H1 (cell line): ENCODE measurements at regions not wholly inside any gene's neighbourhood (a gene's known extent, or its start where the extent isn't known, plus 50 kb on each side); places are given as distances from the start of the nearest gene placed in this dataset.

ENCODE experiments used
- CTCF ChIA-PET: fragments of 300-600 bp; sonication (Branson Sonifier 250); formaldehyde crosslinking; loops from one replicate; lab custom pipeline; 2021; ENCODE audit not compliant: partially characterized antibody; lab: Charles Lee
- POLR2A ChIA-PET: fragments of 300-600 bp; sonication (Branson Sonifier 250); formaldehyde crosslinking; loops from one replicate; lab custom pipeline; 2021; ENCODE audit warnings: inconsistent platforms; ENCODE audit not compliant: partially characterized antibody; lab: Charles Lee
- DNase-seq, 2 experiments: peaks; one replicate each; pipeline versions ENCODE4 v3.0.0 to v3.0.0-alpha.2; 2010 to 2022; ENCODE audit warnings: low spot score in 2 of 2, low read depth in 1 of 2, mixed read lengths in 1 of 2
- FAIRE-seq: peaks from 2 replicates; lab custom pipeline; 2011; peaks lifted over from hg19 to GRCh38; lab: Jason Lieb, UNC
- H2AFZ ChIP-seq: 2 replicates; pipeline ENCODE4 v1.8.1; 2012; ENCODE audit warnings: low read length, inconsistent platforms
- H2AK5ac ChIP-seq: 2 replicates; pipeline ENCODE4 v1.6.1; 2013; ENCODE audit warnings: low read depth, low read length
- H2BK120ac ChIP-seq: replicated peaks from 2 replicates; pipeline ENCODE3; 2013; ENCODE audit warnings: low read depth, low read length, inconsistent platforms
- H2BK12ac ChIP-seq: 2 replicates; pipeline ENCODE4 v1.6.1; 2013; ENCODE audit warnings: low read depth, low read length
- H2BK15ac ChIP-seq: 2 replicates; pipeline ENCODE4 v1.6.1; 2013; ENCODE audit warnings: low read length
- H2BK20ac ChIP-seq: 2 replicates; pipeline ENCODE4 v1.6.1; 2013; ENCODE audit warnings: low read length
- H2BK5ac ChIP-seq: 2 replicates; pipeline ENCODE4 v1.6.1; 2013; ENCODE audit warnings: low read depth, low read length
- H3K14ac ChIP-seq: 2 replicates; pipeline ENCODE4 v1.6.1; 2013; ENCODE audit warnings: inconsistent platforms; ENCODE audit not compliant: insufficient read length
- H3K18ac ChIP-seq: 2 replicates; pipeline ENCODE4 v1.6.1; 2013; ENCODE audit warnings: low read length; ENCODE audit errors: extremely low read depth
- H3K23ac ChIP-seq: 2 replicates; pipeline ENCODE4 v1.6.1; 2013; ENCODE audit warnings: inconsistent platforms; ENCODE audit not compliant: insufficient read length
- H3K23me2 ChIP-seq: 2 replicates; pipeline ENCODE4 v1.6.1; 2013; ENCODE audit warnings: low read depth, low read length
- H3K27ac ChIP-seq: 2 replicates; pipeline ENCODE4 v1.6.1; 2011; ENCODE audit warnings: low read depth, low read length, inconsistent platforms
- H3K27me3 ChIP-seq, 4 experiments: replicated peaks in 1 of 4; 1 replicate in 1 of 4; 2 replicates in 3 of 4; pipeline versions ENCODE4 v1.6.1 to v1.8.1; 2011 to 2013; ENCODE audit warnings: low read length in 3 of 4, mild to moderate bottlenecking in 3 of 4, inconsistent platforms in 2 of 4, mixed read lengths in 2 of 4, moderate library complexity in 1 of 4; ENCODE audit not compliant: control insufficient read depth in 3 of 4, insufficient read depth in 3 of 4; ENCODE audit errors: extremely low read depth in 1 of 4
- H3K36me3 ChIP-seq, 4 experiments: 2 replicates each; pipeline versions ENCODE4 v1.6.1 to v1.8.1; 2011 to 2013; ENCODE audit warnings: mild to moderate bottlenecking in 4 of 4, low read length in 3 of 4, moderate library complexity in 2 of 4, control low read depth in 1 of 4, inconsistent platforms in 1 of 4; ENCODE audit not compliant: insufficient read depth in 4 of 4, control insufficient read depth in 2 of 4
- H3K4ac ChIP-seq: replicated peaks from 2 replicates; pipeline ENCODE3; 2013; ENCODE audit warnings: low read length, low read depth, mixed read lengths, inconsistent platforms; ENCODE audit not compliant: insufficient read length
- H3K4me1 ChIP-seq, 4 experiments: replicated peaks in 1 of 4; 1 replicate in 1 of 4; 2 replicates in 3 of 4; pipeline versions ENCODE4 v1.6.1 to v1.8.1; 2011 to 2013; ENCODE audit warnings: low read length in 3 of 4, inconsistent platforms in 2 of 4, mixed read lengths in 1 of 4; ENCODE audit not compliant: insufficient read depth in 4 of 4, control insufficient read depth in 3 of 4
- H3K4me2 ChIP-seq, 2 experiments: 2 replicates each; pipeline versions ENCODE4 v1.6.1 to v1.8.1; 2011 to 2013; ENCODE audit warnings: low read depth in 2 of 2, low read length in 2 of 2, control low read depth in 1 of 2, inconsistent platforms in 1 of 2, mild to moderate bottlenecking in 1 of 2; ENCODE audit not compliant: insufficient read depth in 1 of 2
- H3K4me3 ChIP-seq, 4 experiments: fragments of 200-600, 300-600 bp in 1 of 4; sonication (generic), shearing (Covaris generic), sonication (Bioruptor Twin) in 1 of 4; 2 replicates each; pipeline versions ENCODE4 v1.5.1 to v1.8.1; 2011 to 2016; ENCODE audit warnings: low read length in 4 of 4, low read depth in 3 of 4, control low read depth in 2 of 4, inconsistent platforms in 2 of 4, mild to moderate bottlenecking in 2 of 4, mixed read lengths in 1 of 4, moderate library complexity in 1 of 4; ENCODE audit not compliant: insufficient read depth in 2 of 4; ENCODE audit errors: extremely low read depth in 1 of 4
- H3K56ac ChIP-seq: replicated peaks from 2 replicates; pipeline ENCODE3; 2013; ENCODE audit warnings: low read depth, mild to moderate bottlenecking, mixed read lengths, low read length, inconsistent platforms; ENCODE audit not compliant: insufficient read length
- H3K79me1 ChIP-seq: 2 replicates; pipeline ENCODE4 v1.6.1; 2013; ENCODE audit warnings: low read depth, low read length, control low read depth
- H3K79me2 ChIP-seq, 2 experiments: 2 replicates each; pipeline versions ENCODE4 v1.6.1 to v1.8.1; 2012 to 2013; ENCODE audit warnings: low read length in 2 of 2, mild to moderate bottlenecking in 2 of 2, inconsistent platforms in 1 of 2; ENCODE audit not compliant: insufficient read depth in 2 of 2, control insufficient read depth in 1 of 2
- H3K9ac ChIP-seq, 4 experiments: replicated peaks in 1 of 4; 1 replicate in 1 of 4; 2 replicates in 3 of 4; pipeline versions ENCODE4 v1.6.1 to v1.8.1; 2011 to 2013; ENCODE audit warnings: low read depth in 3 of 4, low read length in 3 of 4, control low read depth in 2 of 4, mild to moderate bottlenecking in 2 of 4, moderate library complexity in 2 of 4, inconsistent platforms in 1 of 4; ENCODE audit errors: extremely low read depth in 1 of 4
- H3K9me3 ChIP-seq, 2 experiments: 2 replicates each; pipeline versions ENCODE4 v1.6.1 to v1.8.1; 2012 to 2013; ENCODE audit warnings: mild to moderate bottlenecking in 2 of 2, moderate library complexity in 2 of 2, control low read depth in 1 of 2, inconsistent platforms in 1 of 2, low read depth in 1 of 2, low read length in 1 of 2, mixed read lengths in 1 of 2; ENCODE audit not compliant: insufficient read depth in 2 of 2
- H4K20me1 ChIP-seq, 2 experiments: replicated peaks in 1 of 2; 2 replicates each; pipeline versions ENCODE3 to v1.8.1; 2011 to 2013; ENCODE audit warnings: inconsistent platforms in 2 of 2, low read length in 2 of 2, mild to moderate bottlenecking in 1 of 2; ENCODE audit not compliant: insufficient read depth in 2 of 2, control insufficient read depth in 1 of 2
- H4K5ac ChIP-seq: 2 replicates; pipeline ENCODE4 v1.6.1; 2013; ENCODE audit warnings: low read length, low read depth, mixed read lengths, inconsistent platforms; ENCODE audit not compliant: insufficient read length
- H4K8ac ChIP-seq: 2 replicates; pipeline ENCODE4 v1.8.0; 2013; ENCODE audit warnings: mild to moderate bottlenecking, moderate library complexity, low read length, inconsistent platforms; ENCODE audit not compliant: insufficient read depth; ENCODE audit errors: extremely low read depth
- H4K91ac ChIP-seq: replicated peaks from 2 replicates; pipeline ENCODE3; 2013; ENCODE audit warnings: low read length, mixed read lengths, inconsistent platforms; ENCODE audit not compliant: insufficient read length
- ASH2L ChIP-seq: fragments of 200-600, 300-600 bp; sonication (generic); IDR thresholded peaks from one replicate; pipeline ENCODE4 v1.7.1; 2017; ENCODE audit warnings: low read length
- E2F6 ChIP-seq: IDR thresholded peaks from 2 replicates; pipeline ENCODE4 v1.6.1; 2012; ENCODE audit warnings: inconsistent platforms
- JUN ChIP-seq: IDR thresholded peaks from 2 replicates; pipeline ENCODE4 v1.6.1; 2011; ENCODE audit warnings: low read depth, mild to moderate bottlenecking, improper control_type of control experiment, low read length
- KDM4A ChIP-seq: IDR thresholded peaks from one replicate; pipeline ENCODE4 v1.7.1; 2012; ENCODE audit warnings: low read depth, mild to moderate bottlenecking, moderate library complexity, low read length, inconsistent platforms; ENCODE audit not compliant: severe bottlenecking
- RNF2 ChIP-seq: fragments of 200-900, 300-1000 bp; sonication (generic); IDR thresholded peaks from 2 replicates; pipeline ENCODE4 v1.7.1; 2016; ENCODE audit warnings: borderline replicate concordance, low read depth, mild to moderate bottlenecking, antibody characterized with exemption, low read length; ENCODE audit not compliant: poor library complexity, severe bottlenecking; ENCODE audit errors: missing control alignments
- SIN3A ChIP-seq, 2 experiments: IDR thresholded peaks in 1 of 2; conservative IDR thresholded peaks in 1 of 2; 2 replicates each; pipeline ENCODE4 v1.6.1; 2011 to 2012; ENCODE audit warnings: low read length in 2 of 2, improper control_type of control experiment in 1 of 2, low read depth in 1 of 2, mild to moderate bottlenecking in 1 of 2
- SIRT6 ChIP-seq: IDR thresholded peaks from one replicate; pipeline ENCODE4 v1.7.1; 2012; ENCODE audit warnings: low read length, inconsistent platforms
- SP1 ChIP-seq: IDR thresholded peaks from 2 replicates; pipeline ENCODE4 v1.6.1; 2011; ENCODE audit warnings: low read depth, low read length
- YY1 ChIP-seq: IDR thresholded peaks from 2 replicates; pipeline ENCODE4 v1.6.1; 2011; ENCODE audit warnings: low read depth, mild to moderate bottlenecking, low read length
- WGBS, 2 experiments: shearing (Covaris generic) in 1 of 2; methylation state at CpG; one replicate each; pipeline versions ENCODE4 v1.1.6 to v1.1.7; 2013 to 2015; ENCODE audit warnings: low lambda C conversion rate in 2 of 2, mixed read lengths in 2 of 2, inconsistent platforms in 1 of 2, low coverage in 1 of 2, missing lambda C conversion rate in 1 of 2; ENCODE audit not compliant: insufficient replicate concordance in 2 of 2, insufficient coverage in 1 of 2, insufficient read length in 1 of 2; ENCODE audit errors: extremely low coverage in 1 of 2, missing lambda C conversion rate in 1 of 2; 5-methylcytosine and 5-hydroxymethylcytosine counted together

- no peak for DNase-seq
- 85% methylated on average over 4 of the region's 4 CpGs; no CpG with 5 or more reads in 1 of the 2 experiments for WGBS, 2 experiments
- POLR2A ChIA-PET: no interaction called here
Measured at GRCh38 chr3:112721231-112721630, 80.3 kb upstream of the CCDC80 start.

More at GRCh38 chr3:112721231-112721630, 80.3 kb upstream of the CCDC80 start:
- Histone ChIP-seq H3K79me1 (no peaks in the 10 kb centered on the region), H3K4me3 (no peak overlapping the region), H3K56ac (no peak overlapping the region), H3K36me3 (no peaks in the 10 kb centered on the region), H2BK5ac (no peak overlapping the region), H3K9ac (no peak overlapping the region), H2BK120ac (no peak overlapping the region), H3K23me2 (peaks cover 2% of the 10 kb centered on the region; the same call in 1 of the 2 replicates), H3K9me3 (peaks cover 5 to 7% of the 10 kb centered on the region in 2 experiments), H2AK5ac (no peak overlapping the region), H2BK15ac (no peak overlapping the region), H4K5ac (no peak overlapping the region), H3K27me3 (no peaks in the 10 kb centered on the region), H3K4me1 (no peaks in the 10 kb centered on the region), H2BK12ac (no peak overlapping the region)
- no peak for FAIRE-seq
- CTCF ChIA-PET: interaction anchor here (2.1 kb wide), 1 partner anchor 13 kb away, joined by 6 read pairs; no protein-coding TSS in a partner anchor
- TF ChIP-seq E2F6: no peak
- TF ChIP-seq SP1: no peak
- no peak for TF ChIP-seq RNF2
- no peak for TF ChIP-seq SIRT6
- no peak for TF ChIP-seq ASH2L
- no peak for TF ChIP-seq SIN3A (conservative IDR thresholded peaks at IDR 0.05 in 1 of 2, IDR thresholded peaks at IDR 0.05 in 1 of 2; ENCODE audit: low read depth in 1 of 2, low read length in 2 of 2)
- no peak for TF ChIP-seq KDM4A
- TF ChIP-seq JUN: no peak
- no peak for TF ChIP-seq YY1
- TF ChIP-seq, all 59 proteins: peak for 0
- Histone ChIP-seq H4K8ac (no peak overlapping the region), H3K23ac (no peak overlapping the region), H3K18ac (no peak overlapping the region), H2AFZ (no peak overlapping the region), H3K79me2 (no peaks in the 10 kb centered on the region), H4K20me1 (no peaks in the 10 kb centered on the region), H3K14ac (no peak overlapping the region), H4K91ac (no peak overlapping the region), H3K27ac (no peak overlapping the region), H3K4ac (no peak overlapping the region), H2BK20ac (no peak overlapping the region), H3K4me2 (no peak overlapping the region)
